ENCODE measurements at regions not wholly inside any gene's neighbourhood (a gene's known extent, or its start where the extent isn't known, plus 50 kb on each side); places are given as distances from the start of the nearest gene placed in this dataset.

GRCh38 chr21:14699433-14700407, 153.6 kb upstream of the SAMSN1 start:
- no peak for DNase-seq (ENCODE audit: extremely low spot score, unreplicated experiment)
- Mint-ChIP-seq H3K4me3 (ENCODE audit: unreplicated experiment) (no peak overlapping the region), H3K27ac (ENCODE audit: unreplicated experiment) (no peak overlapping the region), H3K4me1 (ENCODE audit: unreplicated experiment) (no peaks in the 10 kb centered on the region), H3K36me3 (ENCODE audit: unreplicated experiment) (no peaks in the 10 kb centered on the region), H3K27me3 (ENCODE audit: unreplicated experiment) (no peaks in the 10 kb centered on the region), H3K9me3 (ENCODE audit: unreplicated experiment) (peaks cover 16% of the 10 kb centered on the region)
- no peak for TF ChIP-seq CTCF (IDR thresholded peaks at IDR 0.05)

GRCh38 chr21:14697769-14698168, 151.7 kb upstream of the SAMSN1 start:
- Mint-ChIP-seq H3K4me3 (ENCODE audit: unreplicated experiment) (no peak overlapping the region), H3K36me3 (ENCODE audit: unreplicated experiment) (no peaks in the 10 kb centered on the region), H3K9me3 (ENCODE audit: unreplicated experiment) (peaks cover 11% of the 10 kb centered on the region), H3K27ac (ENCODE audit: unreplicated experiment) (no peak overlapping the region), H3K4me1 (ENCODE audit: unreplicated experiment) (no peaks in the 10 kb centered on the region), H3K27me3 (ENCODE audit: unreplicated experiment) (no peaks in the 10 kb centered on the region)
- no peak for DNase-seq (ENCODE audit: extremely low spot score, unreplicated experiment)
- TF ChIP-seq CTCF (IDR thresholded peaks at IDR 0.05), result no peak

DNA sequence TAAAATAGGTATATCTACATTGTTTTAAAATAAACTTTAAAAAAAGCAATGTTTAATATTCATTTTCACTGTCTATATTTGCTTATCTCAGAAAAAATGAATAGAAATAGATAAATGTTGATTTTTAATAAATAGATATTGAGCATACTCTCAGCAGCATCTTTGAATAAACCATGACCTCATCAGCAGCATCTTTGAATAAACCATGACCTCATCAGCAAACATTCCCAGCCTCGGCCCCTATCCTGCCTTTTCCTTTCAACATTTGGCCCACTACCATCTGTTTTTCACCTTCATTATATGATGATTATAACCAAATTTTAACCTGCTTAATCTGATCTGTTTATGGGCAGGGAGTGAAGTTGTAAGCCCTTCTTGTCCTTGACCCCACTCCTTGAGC, 148.7 kb upstream of the SAMSN1 start:
- TF ChIP-seq CTCF (IDR thresholded peaks at IDR 0.05), result no peak
- no peaks in the 10 kb centered on the region for H3K4me1 Mint-ChIP-seq (ENCODE audit: unreplicated experiment)

GRCh38 chr21:14693997-14694396, 147.9 kb upstream of the SAMSN1 start:
- H3K4me1 Mint-ChIP-seq (ENCODE audit: unreplicated experiment), result no peaks in the 10 kb centered on the region
- peaks cover 14% of the 10 kb centered on the region for H3K9me3 Mint-ChIP-seq (ENCODE audit: unreplicated experiment)
- DNase-seq (ENCODE audit: extremely low spot score, unreplicated experiment), result no peak
- TF ChIP-seq CTCF (IDR thresholded peaks at IDR 0.05), result no peak
- H3K27ac Mint-ChIP-seq (ENCODE audit: unreplicated experiment), result no peak overlapping the region
- H3K4me3 Mint-ChIP-seq (ENCODE audit: unreplicated experiment), result no peak overlapping the region
- no peaks in the 10 kb centered on the region for H3K27me3 Mint-ChIP-seq (ENCODE audit: unreplicated experiment)
- H3K36me3 Mint-ChIP-seq (ENCODE audit: unreplicated experiment), result no peaks in the 10 kb centered on the region

More for the DNA sequence above, 148.7 kb upstream of the SAMSN1 start:
- Mint-ChIP-seq H3K9me3 (ENCODE audit: unreplicated experiment) (peaks cover 11% of the 10 kb centered on the region), H3K36me3 (ENCODE audit: unreplicated experiment) (no peaks in the 10 kb centered on the region), H3K27me3 (ENCODE audit: unreplicated experiment) (no peaks in the 10 kb centered on the region), H3K27ac (ENCODE audit: unreplicated experiment) (no peak overlapping the region), H3K4me3 (ENCODE audit: unreplicated experiment) (no peak overlapping the region)
- no peak for DNase-seq (ENCODE audit: extremely low spot score, unreplicated experiment)

DNA sequence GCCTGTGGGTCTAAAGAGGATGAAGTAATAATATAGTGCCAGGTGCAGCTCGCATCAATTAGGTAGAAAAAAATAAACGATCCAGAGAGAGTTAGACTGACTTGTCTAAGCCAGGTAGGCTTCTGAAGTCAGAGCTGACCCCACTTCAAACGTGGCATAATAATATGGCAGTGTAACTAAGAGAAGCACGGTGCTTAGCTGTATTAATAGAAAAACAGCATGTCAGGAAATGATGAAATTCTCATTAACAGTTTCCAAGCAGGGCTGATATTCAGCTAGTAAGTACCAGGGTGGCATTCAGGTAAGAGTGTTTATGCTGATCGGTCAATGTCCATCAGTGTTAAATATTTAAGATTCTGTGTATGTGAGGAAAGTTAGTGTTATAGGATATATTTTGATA, 145.8 kb upstream of the SAMSN1 start:
- H3K36me3 Mint-ChIP-seq (ENCODE audit: unreplicated experiment), result no peaks in the 10 kb centered on the region
- H3K27me3 Mint-ChIP-seq (ENCODE audit: unreplicated experiment), result no peaks in the 10 kb centered on the region
- DNase-seq (ENCODE audit: extremely low spot score, unreplicated experiment), result no peak
- TF ChIP-seq CTCF (IDR thresholded peaks at IDR 0.05), result no peak
- peaks cover 22% of the 10 kb centered on the region for H3K9me3 Mint-ChIP-seq (ENCODE audit: unreplicated experiment)
- no peak overlapping the region for H3K4me3 Mint-ChIP-seq (ENCODE audit: unreplicated experiment)
- H3K4me1 Mint-ChIP-seq (ENCODE audit: unreplicated experiment), result no peaks in the 10 kb centered on the region
- H3K27ac Mint-ChIP-seq (ENCODE audit: unreplicated experiment), result no peak overlapping the region
